ENCODE measurements at regions not wholly inside any gene's neighbourhood (a gene's known extent, or its start where the extent isn't known, plus 50 kb on each side); places are given as distances from the start of the nearest gene placed in this dataset.
"Not testable (repeated sequence)": the region's sequence is repeated elsewhere in the genome, so short reads cannot be mapped to it uniquely, and the experiment has no call there.

GRCh38 chr13:54415753-54416366 is 1387.2 kb downstream of the OLFM4 start:
- no peak for DNase-seq

DNA sequence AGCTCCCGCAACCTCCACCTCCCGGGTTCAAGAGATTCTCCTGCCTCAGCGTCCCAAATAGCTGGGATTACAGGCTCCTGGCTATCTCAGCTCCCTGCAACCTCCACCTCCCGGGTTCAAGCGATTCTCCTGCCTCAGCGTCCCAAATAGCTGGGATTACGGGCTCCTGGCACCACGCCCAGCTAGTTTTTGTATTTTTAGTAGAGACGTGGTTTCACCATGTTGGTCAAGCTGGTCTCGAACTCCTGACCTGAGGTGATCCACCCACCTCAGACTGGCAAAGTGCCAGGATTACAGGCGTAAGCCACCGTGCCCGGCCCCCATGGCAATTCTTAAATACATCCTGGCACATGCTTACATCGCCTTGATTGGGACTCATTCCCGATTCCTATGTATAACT is 1394.3 kb downstream of the OLFM4 start:
- not testable (repeated sequence) for DNase-seq

- DNase-seq, result no peak
These were observed 1395.7 kb downstream of the OLFM4 start for GRCh38 chr13:54424344-54424743.

DNA sequence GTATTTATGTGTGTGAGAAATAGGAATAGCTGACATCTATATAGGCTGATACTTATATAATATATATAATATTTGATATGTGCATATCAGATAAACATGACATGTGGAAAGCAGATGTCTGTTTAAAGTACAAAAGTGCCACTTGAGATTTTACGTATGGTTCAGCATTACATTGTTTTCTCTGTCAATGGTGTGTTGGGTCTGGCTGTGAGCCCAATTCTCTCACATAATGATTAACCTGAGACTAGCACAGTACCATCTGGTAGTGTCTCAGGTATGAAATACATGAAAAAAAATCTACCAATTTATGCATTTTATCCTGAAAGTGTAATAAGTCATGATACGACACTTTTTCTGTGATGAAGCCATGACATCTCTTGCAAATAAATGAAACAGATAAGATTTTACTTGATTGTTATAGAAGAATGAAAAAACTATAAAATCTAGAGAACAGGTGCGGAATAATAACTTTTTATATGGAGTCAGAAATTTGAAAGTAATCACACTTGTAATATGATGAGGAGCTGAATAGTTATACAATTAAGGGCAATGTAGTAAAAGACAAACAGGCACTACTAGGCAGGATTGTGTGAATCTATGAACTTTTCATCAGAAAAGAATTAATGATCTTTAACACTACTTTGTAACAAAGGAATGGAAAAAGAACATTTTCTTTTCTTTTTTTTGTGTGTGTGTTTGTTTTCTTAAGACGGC is 1405.0 kb downstream of the OLFM4 start:
- DNase-seq, result peak; percentile 74

DNA sequence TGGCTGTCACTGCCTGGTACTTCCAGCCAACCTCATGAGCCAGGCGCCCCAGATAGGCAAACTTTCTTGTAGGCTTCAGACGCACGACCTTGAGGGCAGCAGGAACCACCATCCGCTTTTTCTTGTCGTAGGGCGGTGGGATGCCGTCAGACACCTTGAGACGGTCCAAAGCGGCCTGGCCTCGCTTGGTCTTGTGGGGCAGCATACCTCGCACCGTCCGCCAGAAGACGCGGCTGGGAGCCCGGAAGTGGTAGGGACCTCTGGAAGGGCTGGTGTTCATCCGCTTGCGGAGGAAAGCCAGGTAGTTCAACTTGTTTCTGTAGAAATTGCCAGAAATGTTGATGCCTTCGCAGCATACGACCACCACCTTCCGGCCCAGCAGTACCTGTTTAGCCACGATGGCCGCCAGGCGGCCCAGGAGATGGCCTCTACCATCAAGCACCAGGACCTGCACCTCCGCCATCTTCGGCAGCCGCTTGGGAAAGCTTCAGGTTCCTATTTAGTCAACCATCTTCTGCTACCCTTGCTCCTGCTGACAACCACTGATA is 1412.3 kb downstream of the OLFM4 start:
- DNase-seq, result not testable (repeated sequence)

DNA sequence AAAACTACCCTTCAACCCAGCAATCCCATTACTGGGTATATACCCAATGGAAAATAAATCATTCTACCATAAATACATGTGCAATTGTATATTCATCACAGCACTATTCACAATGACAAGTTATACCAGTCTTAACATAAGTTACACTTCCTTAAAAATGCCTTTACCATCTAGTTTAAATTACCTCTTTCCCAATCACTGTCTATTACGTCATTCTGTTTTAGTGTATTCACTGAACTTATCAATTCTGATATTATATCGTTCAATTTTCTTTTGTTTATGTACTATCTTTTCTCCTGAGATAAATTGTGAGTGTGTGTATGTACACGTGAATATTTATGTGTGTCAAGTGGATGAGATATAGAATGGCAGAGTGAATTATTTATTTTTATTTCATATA is 1416.8 kb downstream of the OLFM4 start:
- no peak for DNase-seq

DNA sequence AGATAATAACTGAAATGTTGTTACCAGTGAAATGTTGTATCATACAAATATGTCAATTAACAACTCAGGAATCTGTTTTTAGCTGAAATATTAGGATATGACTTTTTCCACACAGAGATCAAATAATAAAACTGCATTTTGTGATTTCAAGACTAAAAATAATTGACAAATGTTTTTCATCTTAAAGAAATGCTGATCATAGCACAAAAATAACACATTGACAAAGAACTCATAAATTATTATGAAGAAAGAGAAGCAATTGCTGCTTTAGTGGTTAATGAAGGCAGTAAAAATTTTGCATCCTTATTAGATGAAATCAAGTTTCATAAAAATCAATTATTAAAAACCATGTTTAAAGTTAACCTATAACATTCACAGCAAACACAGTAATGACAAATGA is 1417.3 kb downstream of the OLFM4 start:
- no peak for DNase-seq

DNA sequence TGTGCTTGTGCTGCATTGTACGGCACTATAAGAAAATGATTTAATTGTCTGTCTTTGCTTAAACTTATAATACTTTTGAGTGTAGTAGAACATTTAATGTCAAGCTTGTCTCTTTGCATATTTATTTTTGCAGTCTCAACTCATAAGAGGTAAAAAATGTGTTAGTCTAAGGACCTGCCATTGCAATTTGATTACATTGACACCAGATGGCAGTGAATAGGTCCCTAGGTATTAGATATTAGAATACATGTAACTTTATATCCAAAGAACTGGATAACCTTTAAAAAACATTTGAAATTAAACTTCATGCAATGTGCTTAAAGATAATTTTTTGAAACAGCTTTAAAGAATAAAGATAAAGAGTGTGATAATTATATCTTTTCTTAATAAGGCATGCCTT is 1421.3 kb downstream of the OLFM4 start:
- DNase-seq, result no peak

DNA sequence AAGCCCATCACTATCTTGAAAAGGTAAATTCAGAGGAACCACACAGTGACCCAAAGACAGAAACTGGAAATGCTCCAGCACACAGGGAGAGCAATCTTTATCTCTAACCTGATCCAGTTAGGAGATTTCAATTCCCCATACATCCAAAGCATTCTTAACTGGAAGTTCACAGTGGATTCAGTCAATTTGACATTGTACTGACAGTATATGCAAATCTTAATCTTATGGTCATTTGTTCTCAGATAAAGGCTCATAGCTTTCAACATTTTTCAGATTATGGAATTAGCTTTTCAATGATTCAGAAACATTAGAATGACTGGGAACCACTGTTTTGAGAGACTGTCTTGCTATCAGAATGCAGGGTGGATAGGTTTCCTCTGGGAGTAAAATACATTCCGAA is 1455.6 kb downstream of the OLFM4 start:
- DNase-seq, result no peak

- no peak for DNase-seq
These were observed 1458.0 kb downstream of the OLFM4 start for GRCh38 chr13:54486421-54487166.

DNA sequence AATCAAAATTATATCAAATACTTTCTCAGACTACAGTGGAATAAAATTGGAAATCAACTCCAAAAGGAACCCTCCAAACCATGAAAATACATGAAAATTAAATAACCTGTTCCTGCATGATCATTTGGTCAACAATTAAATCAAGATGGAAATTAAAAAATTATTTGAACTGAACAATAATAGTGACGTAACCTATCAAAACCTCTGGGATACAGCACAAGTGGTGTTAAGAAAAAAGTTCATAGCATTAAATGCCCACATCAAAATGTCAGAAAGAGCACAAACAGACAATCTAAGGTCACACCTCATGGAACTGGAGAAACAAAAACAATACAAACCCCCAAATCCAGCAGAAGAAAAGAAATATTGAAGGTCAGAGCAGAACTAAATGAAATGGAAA is 1460.7 kb downstream of the OLFM4 start:
- no peak for DNase-seq

DNA sequence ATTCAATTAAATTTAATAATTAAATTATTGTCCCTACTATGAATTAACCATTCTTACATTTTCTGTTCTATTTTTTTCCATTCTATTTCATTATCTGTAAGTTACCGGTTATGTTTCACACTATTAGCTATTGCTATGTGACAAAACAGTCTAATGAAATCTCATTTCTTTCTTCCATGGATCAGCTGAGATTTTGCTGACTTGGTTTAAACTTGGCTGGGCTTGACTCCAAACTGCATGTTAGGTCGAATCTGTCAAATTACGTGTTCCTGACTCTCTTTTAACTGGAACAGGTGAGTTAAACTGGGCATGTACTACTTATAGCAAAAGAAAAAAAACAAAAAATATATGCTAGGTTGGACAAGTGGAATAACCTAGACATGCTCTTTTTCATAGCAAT is 1464.4 kb downstream of the OLFM4 start:
- DNase-seq, result no peak

- DNase-seq, result no peak
These were observed 1482.8 kb downstream of the OLFM4 start for GRCh38 chr13:54511366-54511765.

- DNase-seq, result no peak
These were observed 1484.6 kb downstream of the OLFM4 start for GRCh38 chr13:54513254-54513653.

- no peak for DNase-seq
These were observed 1507.5 kb downstream of the OLFM4 start for GRCh38 chr13:54536112-54536511.

- DNase-seq, result no peak
These were observed 1534.7 kb downstream of the OLFM4 start for GRCh38 chr13:54563286-54563685.

DNA sequence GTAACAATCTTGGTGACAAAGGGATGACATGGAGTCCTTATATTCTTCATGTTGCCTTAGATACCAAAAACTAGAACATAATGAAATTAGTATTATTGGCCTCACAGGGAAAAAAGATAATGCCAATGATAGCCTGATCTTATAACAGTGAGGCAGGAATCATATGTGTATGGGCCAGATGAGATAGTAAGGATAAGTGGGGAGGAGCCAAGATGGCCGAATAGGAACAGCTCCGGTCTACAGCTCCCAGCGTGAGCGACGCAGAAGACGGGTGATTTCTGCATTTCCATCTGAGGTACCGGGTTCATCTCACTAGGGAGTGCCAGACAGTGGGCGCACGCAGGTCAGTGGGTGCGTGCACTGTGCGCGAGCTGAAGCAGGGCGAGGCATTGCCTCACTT is 1543.4 kb downstream of the OLFM4 start:
- not testable (repeated sequence) for DNase-seq

GRCh38 chr13:54573186-54573585 is 1544.6 kb downstream of the OLFM4 start:
- no peak for DNase-seq

- DNase-seq, result no peak
These were observed 1546.2 kb downstream of the OLFM4 start for GRCh38 chr13:54574791-54575190.

DNA sequence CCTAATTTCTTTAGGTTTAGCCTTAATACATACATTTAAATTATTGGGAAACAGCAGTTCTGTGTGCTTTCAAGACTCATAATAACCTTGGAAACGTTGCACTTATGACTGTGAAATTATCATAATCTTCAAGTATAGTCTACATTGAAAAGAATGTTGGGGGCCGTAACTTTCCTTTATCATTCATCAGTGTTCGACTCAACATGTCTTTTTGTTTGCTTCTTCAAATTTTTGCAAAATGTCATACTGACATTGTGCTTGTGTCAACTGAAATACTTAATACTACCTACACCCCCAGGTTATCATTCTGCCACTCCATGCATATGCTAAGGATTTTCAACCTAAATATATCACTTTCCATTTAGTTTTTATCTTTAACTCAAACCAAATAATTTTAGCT is 1562.9 kb downstream of the OLFM4 start:
- no peak for DNase-seq

DNA sequence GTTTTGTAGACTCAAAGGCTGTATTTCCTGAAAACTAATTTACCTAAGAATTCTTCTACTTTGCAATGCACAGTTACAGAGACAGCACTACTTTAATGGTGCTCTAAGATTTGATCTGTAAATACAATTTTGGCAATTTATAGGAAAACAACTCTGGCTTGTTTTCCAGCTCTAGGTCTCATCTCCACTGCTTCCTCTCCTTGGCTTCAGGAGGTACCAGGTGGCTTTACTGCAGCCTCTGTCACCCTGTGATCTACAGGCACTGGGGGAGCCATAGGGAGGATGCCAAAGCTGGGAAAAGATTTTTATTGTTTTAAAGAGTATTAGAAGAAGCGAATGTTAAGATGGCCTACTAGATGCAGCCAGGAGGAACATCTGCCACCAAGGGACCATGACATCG is 1563.6 kb downstream of the OLFM4 start:
- no peak for DNase-seq

DNA sequence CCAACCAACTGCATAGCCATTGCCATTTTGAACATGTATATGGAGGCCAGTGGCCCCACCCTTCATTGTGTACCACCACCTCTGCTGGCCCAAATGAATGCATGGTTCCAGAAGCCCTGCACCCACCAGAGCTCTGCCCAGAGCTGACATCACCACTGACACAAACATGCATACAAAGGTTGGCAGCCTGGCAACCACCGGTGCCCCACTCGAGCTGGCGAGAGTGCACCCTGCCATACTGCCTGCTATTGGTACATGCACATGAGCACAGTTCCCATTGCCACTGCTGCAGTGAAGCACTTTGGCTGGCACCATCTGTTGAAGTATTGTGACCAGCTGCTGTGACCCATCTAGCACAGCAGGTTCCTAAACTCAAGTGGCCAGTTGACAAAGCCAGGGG is 1564.9 kb downstream of the OLFM4 start:
- DNase-seq, result no peak

GRCh38 chr13:54597540-54598088 is 1569.0 kb downstream of the OLFM4 start:
- no peak for DNase-seq

DNA sequence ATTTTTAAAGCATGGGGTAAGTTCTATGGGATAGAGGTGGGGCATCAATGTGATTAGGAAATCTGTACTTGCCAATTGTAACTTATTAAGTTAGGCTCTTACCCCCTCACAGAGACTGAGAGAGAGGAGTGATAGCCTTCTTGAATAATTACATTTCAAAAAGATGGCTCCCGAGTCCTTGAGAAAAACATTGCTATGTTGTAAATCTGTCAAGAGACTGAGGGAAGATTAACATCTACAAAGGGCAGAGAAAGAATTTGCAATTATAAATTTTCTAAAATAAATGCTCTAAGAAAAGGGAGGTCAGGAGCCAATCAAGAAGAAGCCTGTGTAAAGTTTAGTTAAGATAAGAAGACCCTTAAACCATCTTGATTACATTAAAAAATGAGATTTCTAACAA is 1570.8 kb downstream of the OLFM4 start:
- DNase-seq, result no peak
